HCT116 (cell line): ENCODE measurements at regions not wholly inside any gene's neighbourhood (a gene's known extent, or its start where the extent isn't known, plus 50 kb on each side); places are given as distances from the start of the nearest gene placed in this dataset.

ENCODE experiments used
- ATAC-seq: fragments of 200-7000 bp; cut with Tn5 transposase; 2 replicates; pipeline ENCODE4 v1.9.1; 2020; ENCODE audit warnings: mild to moderate bottlenecking, moderate library complexity
- BruUV-seq: library from RNA; stranded (reverse); fragments of 400-500 nt; replicated peaks from 2 replicates; lab custom pipeline; 2021; lab: Mats Ljungman, UMichigan
- CTCF ChIA-PET: fragments of 300-600 bp; sonication (Branson Sonifier 250); formaldehyde crosslinking; loops from one replicate; lab custom pipeline; 2021; ENCODE audit warnings: antibody characterized with exemption; lab: Charles Lee
- POLR2A ChIA-PET: fragments of 300-600, 350-600 bp; sonication (Branson Sonifier 250); formaldehyde crosslinking; loops from one replicate; lab custom pipeline; 2021; ENCODE audit warnings: antibody characterized with exemption; lab: Charles Lee
- RAD21 ChIA-PET, 2 experiments: fragments of 300-600 bp; sonication (Branson Sonifier 250); formaldehyde crosslinking; loops; one replicate each; lab custom pipeline; 2023; ENCODE audit warnings: low total read pairs in 2 of 2; ENCODE audit not compliant: uncharacterized antibody in 2 of 2, unreplicated experiment in 2 of 2, low non-redundant PET in 1 of 2; lab: Charles Lee
- DNase-seq: peaks from one replicate; pipeline ENCODE4 v3.0.0-alpha.2; 2010; ENCODE audit warnings: low read depth, low spot score
- H2AFZ ChIP-seq: fragments of 200-600 bp; shearing (Covaris generic), sonication (generic); 2 replicates; pipeline ENCODE4 v1.6.1; 2017; ENCODE audit warnings: low read depth, mixed run types, mixed read lengths, antibody characterized with exemption, low read length; ENCODE audit not compliant: poor library complexity, severe bottlenecking
- H3K27ac ChIP-seq: 2 replicates; pipeline ENCODE4 v1.5.1; 2012; ENCODE audit warnings: low read depth, low read length
- H3K27me3 ChIP-seq: fragments of 200-600 bp; sonication (generic); 2 replicates; pipeline ENCODE4 v1.6.1; 2016; ENCODE audit warnings: mixed run types, low read length, mixed read lengths; ENCODE audit not compliant: insufficient read depth
- H3K36me3 ChIP-seq, 2 experiments: fragments of 200-500 bp in 1 of 2; fragments of 200-600 bp in 1 of 2; sonication (Bioruptor generic) in 1 of 2; sonication (generic) in 1 of 2; 2 replicates each; pipeline versions ENCODE4 v1.5.1 to v1.6.1; 2014 to 2016; ENCODE audit warnings: low read length in 2 of 2, inconsistent platforms in 1 of 2, mixed read lengths in 1 of 2, mixed run types in 1 of 2; ENCODE audit not compliant: insufficient read depth in 2 of 2, control insufficient read depth in 1 of 2
- H3K4me1 ChIP-seq, 2 experiments: fragments of 200-600 bp in 1 of 2; sonication (generic) in 1 of 2; 2 replicates each; pipeline versions ENCODE4 v1.5.1 to v1.6.1; 2012 to 2017; ENCODE audit warnings: low read length in 2 of 2, inconsistent platforms in 1 of 2, mild to moderate bottlenecking in 1 of 2, mixed read lengths in 1 of 2, mixed run types in 1 of 2, moderate library complexity in 1 of 2; ENCODE audit not compliant: insufficient read depth in 2 of 2, control insufficient read depth in 1 of 2
- H3K4me2 ChIP-seq: fragments of 200-600 bp; sonication (generic); 2 replicates; pipeline ENCODE4 v1.6.1; 2017; ENCODE audit warnings: mixed run types, low read length, mixed read lengths
- H3K4me3 ChIP-seq, 2 experiments: fragments of 200-600 bp in 1 of 2; sonication (generic) in 1 of 2; replicated peaks in 1 of 2; 2 replicates each; pipeline ENCODE4 v1.5.1; 2011 to 2016; ENCODE audit warnings: low read length in 2 of 2, control low read depth in 1 of 2, low read depth in 1 of 2, mild to moderate bottlenecking in 1 of 2, mixed read lengths in 1 of 2, mixed run types in 1 of 2
- H3K79me2 ChIP-seq: fragments of 200-600 bp; sonication (generic); 2 replicates; pipeline ENCODE4 v1.6.1; 2017; ENCODE audit warnings: mild to moderate bottlenecking, mixed run types, low read length, moderate library complexity, mixed read lengths; ENCODE audit not compliant: insufficient read depth
- H3K9ac ChIP-seq: fragments of 200-600 bp; sonication (generic); 2 replicates; pipeline ENCODE4 v1.6.1; 2016; ENCODE audit warnings: low read length, mixed read lengths
- H3K9me2 ChIP-seq: fragments of 200-600 bp; sonication (generic), shearing (Covaris generic); 2 replicates; pipeline ENCODE4 v1.6.1; 2017; ENCODE audit warnings: mixed run types, mild to moderate bottlenecking, moderate library complexity; ENCODE audit not compliant: insufficient read depth
- H3K9me3 ChIP-seq, 2 experiments: fragments of 200-500 bp in 1 of 2; fragments of 200-600 bp in 1 of 2; sonication (Bioruptor generic) in 1 of 2; sonication (generic) in 1 of 2; 2 replicates each; pipeline ENCODE4 v1.6.1; 2014 to 2017; ENCODE audit warnings: low read length in 2 of 2, mixed read lengths in 2 of 2, inconsistent platforms in 1 of 2, low read depth in 1 of 2, mild to moderate bottlenecking in 1 of 2, mixed run types in 1 of 2, moderate library complexity in 1 of 2; ENCODE audit not compliant: control insufficient read depth in 1 of 2, insufficient read depth in 1 of 2
- H4K20me1 ChIP-seq: fragments of 200-600 bp; sonication (generic), shearing (Covaris generic); 2 replicates; pipeline ENCODE4 v1.6.1; 2017; ENCODE audit warnings: mixed run types, mild to moderate bottlenecking, moderate library complexity; ENCODE audit not compliant: insufficient read depth
- CTCF ChIP-seq, 3 experiments: fragments of 200-600 bp in 1 of 3; sonication (generic) in 1 of 3; IDR thresholded peaks in 2 of 3; conservative IDR thresholded peaks in 1 of 3; 2 replicates each; pipeline ENCODE4 v1.5.1; 2012 to 2017; ENCODE audit warnings: low read depth in 2 of 3, low read length in 2 of 3, antibody characterized with exemption in 1 of 3, borderline replicate concordance in 1 of 3, control low read depth in 1 of 3, mild to moderate bottlenecking in 1 of 3, mixed read lengths in 1 of 3, mixed run types in 1 of 3, moderate library complexity in 1 of 3; ENCODE audit not compliant: insufficient read depth in 1 of 3
- EGR1 ChIP-seq: IDR thresholded peaks from 2 replicates; pipeline ENCODE4 v1.6.1; 2012; ENCODE audit warnings: low read depth
- ELF1 ChIP-seq: IDR thresholded peaks from 2 replicates; pipeline ENCODE4 v1.6.1; 2012; ENCODE audit warnings: low read depth, borderline replicate concordance
- FOSL1 ChIP-seq: IDR thresholded peaks from 2 replicates; pipeline ENCODE4 v1.6.1; 2012; ENCODE audit warnings: low read depth
- POLR2A ChIP-seq: IDR thresholded peaks from 2 replicates; pipeline ENCODE4 v1.7.0; 2011; ENCODE audit warnings: borderline replicate concordance; ENCODE audit not compliant: insufficient read depth, insufficient read length; ENCODE audit errors: extremely low read depth
- SIN3A ChIP-seq: IDR thresholded peaks from 2 replicates; pipeline ENCODE4 v1.6.1; 2012; ENCODE audit warnings: low read depth
- SP1 ChIP-seq: IDR thresholded peaks from 2 replicates; pipeline ENCODE4 v1.6.1; 2012; ENCODE audit warnings: low read depth
- ZBTB33 ChIP-seq: IDR thresholded peaks from 2 replicates; pipeline ENCODE4 v1.6.1; 2011; ENCODE audit warnings: mild to moderate bottlenecking, low read length, moderate library complexity; ENCODE audit not compliant: insufficient replicate concordance; ENCODE audit errors: extremely low read depth
- intact Hi-C: fragments of 100-400 bp; cut with micrococcal nuclease; formaldehyde crosslinking; loops from 2 replicates; pipeline ENCODE4 v1.10.0; 2022

DNA sequence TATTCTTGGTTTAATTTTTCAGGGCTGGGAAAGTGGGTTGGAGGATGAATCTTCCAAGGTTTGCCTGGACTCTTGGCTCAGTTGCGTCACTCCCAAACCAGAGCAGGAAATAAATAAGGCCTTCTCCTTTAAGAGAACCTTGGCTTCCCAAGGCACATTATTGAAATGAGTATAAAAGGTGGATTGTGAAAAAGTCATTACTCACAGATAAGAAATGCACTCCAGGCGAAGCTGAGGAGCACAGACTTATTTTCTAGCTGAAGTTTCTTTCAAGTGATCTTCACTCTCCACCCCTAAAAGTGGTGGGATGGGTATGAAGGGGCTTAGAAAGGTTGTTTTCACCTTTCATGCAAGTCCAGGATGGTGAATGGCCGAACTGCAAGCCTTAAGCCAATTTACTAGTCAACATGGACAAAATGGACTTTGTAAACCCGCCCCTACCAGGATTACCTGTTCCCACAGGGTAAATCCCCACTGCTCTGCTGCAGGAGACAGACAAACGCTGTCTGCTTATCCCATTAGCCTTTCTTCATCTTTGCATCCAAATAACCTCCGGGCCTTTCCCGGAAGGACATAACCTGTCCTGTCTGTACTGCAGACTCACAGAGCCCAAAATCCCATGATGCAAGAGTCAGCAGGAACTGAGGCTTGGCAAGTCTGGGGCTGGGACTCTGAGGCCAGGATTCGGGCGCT, 207.6 kb downstream of the BCL11B start:
- Histone ChIP-seq H3K9me2 (no peaks in the 10 kb centered on the region), H3K9me3 (no peaks in the 10 kb centered on the region), H3K4me3 (no peak overlapping the region), H4K20me1 (no peaks in the 10 kb centered on the region), H3K4me2 (no peak overlapping the region), H3K27ac (no peak overlapping the region), H3K79me2 (no peaks in the 10 kb centered on the region), H3K36me3 (no peaks in the 10 kb centered on the region), H3K4me1 (no peaks in the 10 kb centered on the region), H2AFZ (no peak overlapping the region), H3K9ac (no peak overlapping the region), H3K27me3 (no peaks in the 10 kb centered on the region)
- ATAC-seq (no peak), DNase-seq (no peak)
- RAD21 ChIA-PET = interaction anchor here in 1 of 2 experiments (0.6 kb wide), 1 partner anchor 58 kb away, joined by 3 read pairs; no protein-coding TSS in a partner anchor
- intact Hi-C loops = no loop called here
- no TSS peak for BruUV-seq
- CTCF ChIA-PET = no interaction called here
- POLR2A ChIA-PET = interaction anchor here (0.8 kb wide), 1 partner anchor 10 kb away, joined by 3 read pairs; no protein-coding TSS in a partner anchor
- TF ChIP-seq FOSL1 (no peak), SP1 (no peak), SIN3A (no peak), EGR1 (no peak), ZBTB33 (no peak)

DNA sequence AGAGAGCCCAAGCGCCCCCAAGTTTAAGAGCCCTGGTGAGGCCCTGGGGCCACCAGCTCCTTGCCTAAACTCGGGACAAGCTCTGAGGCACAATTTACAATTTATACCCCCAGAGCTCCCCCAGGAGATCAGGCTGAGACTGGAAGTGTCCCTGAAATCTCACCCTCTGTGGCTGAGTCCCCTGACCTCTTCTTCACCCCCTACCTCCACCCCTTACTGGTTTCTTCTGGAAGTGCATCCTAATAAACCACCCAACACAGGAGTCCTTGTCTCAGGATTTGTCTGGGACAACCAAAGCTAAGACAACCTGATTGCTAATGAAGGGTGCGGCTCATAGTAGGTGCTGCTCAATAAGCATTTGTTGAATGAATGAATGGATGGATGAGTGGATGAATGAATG, 206.4 kb downstream of the BCL11B start:
- H3K4me2 ChIP-seq = no peak overlapping the region
- RAD21 ChIA-PET = no interaction called here
- H3K4me3 ChIP-seq = no peak overlapping the region
- no peak overlapping the region for H3K27ac ChIP-seq
- CTCF ChIA-PET = interaction anchor here (0.7 to 1.0 kb wide), 2 partner anchors 8 to 21 kb away, joined by 3 read pairs; no protein-coding TSS in a partner anchor
- H3K9ac ChIP-seq = no peak overlapping the region
- no peaks in the 10 kb centered on the region for H3K27me3 ChIP-seq
- H3K9me2 ChIP-seq = no peaks in the 10 kb centered on the region
- ATAC-seq (peak; percentile 46), DNase-seq (no peak)
- no peak for TF ChIP-seq ELF1
- TF ChIP-seq CTCF (IDR thresholded peaks at IDR 0.05 in 2 of 3, conservative IDR thresholded peaks at IDR 0.05 in 1 of 3; ENCODE audit: borderline replicate concordance in 1 of 3, insufficient read depth in 1 of 3, low read depth in 2 of 3, low read length in 2 of 3) = 0 out of 6 replicates have a peak, but pooled peaks of 1 of the 3 experiments have one; percentile 10
- TF ChIP-seq POLR2A = no peak
- no TSS peak for BruUV-seq
- H4K20me1 ChIP-seq = no peaks in the 10 kb centered on the region
- H3K36me3 ChIP-seq = no peaks in the 10 kb centered on the region
- no peaks in the 10 kb centered on the region for H3K4me1 ChIP-seq
- POLR2A ChIA-PET = no interaction called here
- H3K9me3 ChIP-seq = no peaks in the 10 kb centered on the region
- intact Hi-C loops = no loop called here
- H2AFZ ChIP-seq = no peak overlapping the region
- H3K79me2 ChIP-seq = no peaks in the 10 kb centered on the region
